Naive thymus-derived CD8-positive, alpha-beta T cell (primary cell): ENCODE measurements at regions not wholly inside any gene's neighbourhood (a gene's known extent, or its start where the extent isn't known, plus 50 kb on each side); places are given as distances from the start of the nearest gene placed in this dataset.

ENCODE experiments used
- ATAC-seq, 2 donors: fragments of 150-1000 bp; cut with Tn5 transposase in 1 of 2; sonication (Bioruptor Pico), chemical (Tn5 transposase) in 1 of 2; 1 replicate in 1 of 2; 2 replicates in 1 of 2; pipeline ENCODE4 v1.10.0; 2021; ENCODE audit warnings: mild to moderate bottlenecking in 2 of 2, moderate library complexity in 2 of 2
- POLR2A ChIA-PET: fragments of 350-600 bp; sonication (Branson Sonifier 250); formaldehyde crosslinking; loops from one replicate; lab custom pipeline; 2021; ENCODE audit warnings: antibody characterized with exemption; lab: Charles Lee
- DNase-seq, 10 donors: peaks; one replicate each; pipeline versions ENCODE4 v3.0.0 to v3.0.0-alpha.2; 2020 to 2022
- H3K27ac Mint-ChIP-seq, 10 donors: one replicate each; pipeline ENCODE4 v1.8.0; 2020 to 2022; ENCODE audit warnings: mild to moderate bottlenecking in 10 of 10, mixed read lengths in 10 of 10, moderate library complexity in 4 of 10, inconsistent platforms in 1 of 10
- H3K27me3 Mint-ChIP-seq, 5 donors: one replicate each; pipeline ENCODE4 v1.8.0; 2021 to 2022; ENCODE audit warnings: mixed read lengths in 5 of 5
- H3K36me3 Mint-ChIP-seq, 3 donors: one replicate each; pipeline ENCODE4 v1.8.0; 2020 to 2022; ENCODE audit warnings: mixed read lengths in 3 of 3, mild to moderate bottlenecking in 2 of 3, inconsistent platforms in 1 of 3
- H3K4me1 Mint-ChIP-seq, 4 donors: one replicate each; pipeline ENCODE4 v1.8.0; 2021 to 2022; ENCODE audit warnings: mixed read lengths in 4 of 4
- H3K4me3 Mint-ChIP-seq, 10 donors: one replicate each; pipeline ENCODE4 v1.8.0; 2020 to 2022; ENCODE audit warnings: mild to moderate bottlenecking in 10 of 10, mixed read lengths in 10 of 10, moderate library complexity in 6 of 10, inconsistent platforms in 1 of 10
- H3K9me3 Mint-ChIP-seq, 9 donors: one replicate each; pipeline ENCODE4 v1.8.0; 2020 to 2022; ENCODE audit warnings: mixed read lengths in 9 of 9, mild to moderate bottlenecking in 3 of 9, inconsistent platforms in 1 of 9, moderate library complexity in 1 of 9

GRCh38 chr11:56799691-56800210, 51.3 kb upstream of the OR9G4 start:
- DNase-seq (no peak), ATAC-seq (no peak)
- Mint-ChIP-seq H3K27me3 (peaks cover 0 to 12% (median 0%) of the 10 kb centered on the region in 5 donors), H3K9me3 (peaks cover 0 to 13% (median 4%) of the 10 kb centered on the region in 9 donors), H3K36me3 (no peaks in the 10 kb centered on the region), H3K27ac (no peak overlapping the region), H3K4me1 (no peaks in the 10 kb centered on the region), H3K4me3 (no peak overlapping the region)
- POLR2A ChIA-PET, result no interaction called here
